GF-D8 (cell line): ENCODE measurements at regions not wholly inside any gene's neighbourhood (a gene's known extent, or its start where the extent isn't known, plus 50 kb on each side); places are given as distances from the start of the nearest gene placed in this dataset.
"Not testable (repeated sequence)": the region's sequence is repeated elsewhere in the genome, so short reads cannot be mapped to it uniquely, and the experiment has no call there.

Source experiments
- DNase-seq: peaks from one replicate; lab custom pipeline; 2025; lab: John Stamatoyannopoulos, UW

DNA sequence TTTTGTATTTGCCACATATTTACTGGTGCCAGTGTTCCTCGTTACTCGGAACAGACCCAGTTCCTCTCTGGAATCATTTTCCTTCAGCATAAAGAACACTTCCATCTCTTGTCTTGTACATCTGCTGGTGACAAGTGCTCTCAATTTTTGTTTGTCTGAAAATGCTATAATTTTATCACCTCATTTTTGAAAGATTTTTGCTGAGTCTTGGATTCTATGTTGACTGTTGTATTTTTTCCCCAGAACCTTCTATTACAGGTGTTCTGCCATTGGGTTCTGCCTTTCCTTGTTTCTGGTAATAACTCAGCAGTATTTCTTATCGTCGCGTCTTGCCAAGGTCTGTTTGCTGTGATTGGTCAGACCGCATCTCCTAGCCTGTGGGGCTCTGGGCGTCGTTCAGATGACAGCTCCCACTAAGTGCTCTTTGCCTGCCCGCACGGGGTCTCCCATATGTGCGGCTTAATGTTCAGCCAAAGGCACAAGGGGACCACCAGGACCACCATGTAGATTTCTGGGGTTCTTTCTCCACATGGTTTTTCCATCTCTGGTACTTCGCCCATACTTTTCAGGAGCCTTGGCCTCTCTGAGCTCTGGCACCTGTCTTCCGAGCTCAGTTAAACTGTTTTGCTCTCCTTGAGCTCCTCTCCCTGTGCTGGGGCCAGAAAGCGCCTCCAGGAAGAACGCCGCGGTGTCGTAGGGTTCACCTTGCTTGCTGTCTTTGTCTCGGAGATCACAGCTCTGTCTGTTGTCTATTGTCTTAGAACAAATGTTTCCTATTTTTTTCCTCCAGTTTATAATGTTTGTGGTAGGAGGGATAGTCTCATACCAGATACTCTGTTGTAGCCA lies 80.0 kb downstream of the METRNL start:
- DNase-seq: no peak

DNA sequence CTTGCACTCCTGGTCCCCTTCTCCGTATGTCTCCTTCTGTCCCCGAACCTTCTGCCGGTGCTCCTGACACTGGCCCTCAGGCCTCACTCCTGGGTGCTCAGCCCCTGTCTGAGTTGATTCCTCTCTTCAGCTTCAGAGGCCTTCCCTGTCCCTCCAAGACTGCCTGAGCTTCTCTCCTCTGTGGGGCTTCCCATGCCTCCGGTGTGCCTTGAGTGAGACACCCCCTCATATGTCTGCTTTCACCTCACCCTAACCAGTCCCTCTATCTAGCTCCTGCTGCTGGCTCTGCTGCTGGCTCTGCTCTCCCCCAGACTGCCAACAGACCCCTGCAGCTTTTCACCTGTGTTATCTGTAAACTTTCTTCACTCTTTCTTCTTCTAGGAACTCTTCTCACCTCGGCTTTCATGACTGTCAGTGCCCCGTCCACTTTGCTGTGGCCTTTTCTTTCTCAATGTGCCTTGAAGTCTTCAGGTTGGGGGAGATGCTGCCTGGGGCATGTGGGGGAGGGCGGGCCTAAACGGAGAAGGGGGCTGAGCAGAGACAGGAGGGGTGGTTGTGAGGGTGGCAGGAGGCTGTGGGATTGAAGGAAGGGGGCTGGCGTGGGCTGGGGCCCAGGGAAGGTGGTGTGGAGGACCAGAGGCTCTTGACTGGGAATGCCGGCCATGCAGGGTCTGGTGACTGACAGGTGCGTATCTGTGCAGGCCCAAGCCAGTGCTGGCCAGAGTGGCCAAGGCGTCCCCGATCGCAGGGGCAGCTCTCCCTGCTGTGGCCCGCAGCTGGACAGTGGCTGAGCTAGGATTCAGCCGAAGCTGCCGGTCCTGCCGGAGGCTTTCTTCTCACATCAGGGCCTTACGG lies 81.3 kb downstream of the METRNL start:
- no peak for DNase-seq

DNA sequence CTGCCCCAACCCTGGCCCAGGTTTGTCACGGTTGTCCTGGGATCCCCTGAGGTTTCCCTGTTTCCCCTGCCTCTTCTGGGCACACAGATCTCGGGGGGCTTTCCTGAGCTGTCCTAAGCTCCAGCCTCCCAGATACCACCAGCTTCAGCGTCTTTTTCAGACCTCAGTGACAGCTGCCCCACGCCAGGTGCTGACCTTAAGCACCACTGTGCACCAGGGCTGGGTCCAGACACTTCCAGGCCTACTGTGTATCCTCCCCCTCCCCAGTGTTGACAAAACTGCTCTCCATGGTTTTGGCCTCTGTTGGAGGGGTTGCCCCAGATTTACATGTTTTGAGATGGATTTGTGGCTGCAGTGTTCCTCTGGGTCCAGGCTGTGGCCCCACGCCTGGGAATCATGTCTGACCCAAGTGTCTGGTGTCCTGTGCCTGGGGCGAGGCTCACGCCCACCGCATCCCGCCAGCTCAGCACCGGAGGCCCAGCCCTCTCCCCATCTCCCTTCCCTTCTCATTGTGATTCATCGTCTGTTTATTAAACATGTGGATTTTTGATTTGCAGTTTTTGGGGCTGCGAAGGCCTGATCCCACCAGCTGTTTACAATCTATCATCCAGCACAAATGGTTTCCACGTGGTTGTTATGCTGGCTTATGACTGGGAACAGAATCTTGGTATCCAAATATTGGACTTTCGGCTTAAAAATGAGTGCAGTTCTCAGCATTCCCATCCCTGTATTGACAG lies 82.1 kb downstream of the METRNL start:
- no peak for DNase-seq

DNA sequence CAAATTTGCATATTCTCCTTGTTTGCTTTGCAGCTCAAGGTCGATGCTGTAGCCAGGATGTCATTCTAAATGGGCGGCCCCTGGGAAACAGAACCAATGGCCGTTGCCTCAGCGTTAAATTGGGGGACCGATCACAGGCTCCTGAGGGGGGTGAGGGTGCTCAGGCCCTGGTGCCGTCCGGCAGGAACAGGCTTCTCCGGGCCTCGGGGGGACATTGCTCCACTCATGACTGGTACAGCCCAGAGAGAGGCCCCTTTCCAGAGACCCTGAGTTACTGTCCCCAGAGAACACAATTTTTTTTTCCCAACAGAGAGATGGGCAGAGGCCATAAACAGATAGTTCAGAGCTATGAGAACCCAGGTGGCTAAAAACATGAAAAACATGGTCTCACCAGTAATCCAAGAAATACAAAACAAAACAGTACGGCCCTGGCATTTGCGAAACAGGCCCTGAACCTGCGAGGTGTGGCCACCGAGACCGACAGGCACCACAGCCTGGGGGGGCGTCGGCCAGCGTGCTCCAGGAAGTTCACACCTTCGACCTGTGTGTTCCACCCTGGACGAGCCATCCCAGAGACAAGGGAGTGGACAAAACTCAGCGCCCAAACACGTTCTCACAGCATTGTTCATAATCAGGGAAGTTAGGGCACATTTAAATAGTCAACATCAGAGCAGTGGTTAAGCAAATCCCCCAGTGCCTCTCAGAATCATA lies 82.8 kb downstream of the METRNL start:
- no peak for DNase-seq

DNA sequence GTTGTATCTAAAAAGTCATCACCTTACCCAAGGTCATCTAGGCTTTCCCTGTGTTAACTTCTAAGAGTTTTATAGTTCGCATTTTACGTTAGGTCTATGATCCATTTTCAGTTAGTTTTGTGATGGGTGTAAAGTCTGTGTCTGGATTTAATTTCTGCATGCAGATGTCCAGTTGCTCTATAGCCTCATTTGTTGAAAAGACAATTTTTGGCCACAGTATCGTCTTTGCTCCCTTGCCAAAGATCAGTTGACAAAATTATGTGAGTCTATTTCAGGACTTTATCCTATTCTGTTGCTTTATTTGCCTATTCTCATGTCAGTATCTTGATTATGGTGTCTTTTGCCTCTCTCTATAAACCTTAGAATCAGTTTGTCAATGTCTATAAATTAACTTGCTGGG lies 85.1 kb downstream of the METRNL start:
- no peak for DNase-seq

DNA sequence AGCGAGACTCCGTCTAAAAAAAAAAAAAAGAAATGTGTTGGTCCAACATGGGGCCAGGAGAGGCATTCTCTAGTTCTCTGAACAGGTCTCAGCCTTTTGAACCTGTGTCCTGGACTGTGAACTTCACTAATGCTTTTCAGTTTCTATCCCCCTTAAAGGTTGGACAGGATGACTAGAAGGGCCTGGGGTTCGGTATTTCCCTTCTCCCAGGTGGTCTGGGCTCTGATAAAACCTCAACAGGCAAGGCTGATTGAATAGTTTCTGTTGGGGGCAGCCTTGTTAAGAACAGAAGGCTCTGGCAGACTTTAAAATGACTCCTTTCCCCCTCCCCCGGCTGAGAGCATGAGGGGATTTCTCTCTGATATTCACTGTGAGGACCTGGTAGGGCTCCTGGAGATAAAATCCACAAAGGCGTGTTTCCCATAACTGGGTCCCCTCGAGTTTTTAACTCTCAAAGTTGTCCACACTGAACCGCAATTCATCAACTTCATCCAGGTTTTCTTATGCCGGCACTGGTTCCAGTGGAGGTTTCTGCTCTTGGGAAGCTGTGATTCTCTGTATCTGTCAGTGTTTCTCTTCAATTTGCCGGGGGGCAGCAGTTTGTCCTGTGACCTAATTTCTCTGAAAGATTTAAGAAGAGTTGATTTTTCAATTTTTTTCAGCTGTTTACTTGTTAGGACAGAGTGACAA lies 91.3 kb downstream of the METRNL start:
- DNase-seq: no peak

DNA sequence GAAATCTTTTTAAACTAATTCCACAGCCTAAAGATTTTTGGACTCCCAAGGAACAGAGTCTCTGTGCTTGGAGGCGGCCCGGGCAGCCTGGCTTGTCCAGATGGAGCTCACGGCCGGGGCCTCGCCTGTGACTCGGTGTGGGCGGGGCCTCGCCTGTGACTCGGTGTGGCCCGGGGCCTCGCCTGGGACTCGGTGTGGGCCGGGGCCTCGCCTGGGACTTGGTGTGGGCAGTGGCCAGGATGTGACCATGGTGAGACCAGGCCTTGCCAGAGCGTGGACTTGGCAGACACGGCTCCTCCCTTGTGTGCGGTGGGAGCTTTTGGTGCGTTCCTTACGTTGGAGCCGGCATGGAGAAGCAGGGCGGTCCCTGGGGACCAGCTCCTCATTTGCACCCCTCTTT lies 92.3 kb downstream of the METRNL start:
- DNase-seq: no peak

DNA sequence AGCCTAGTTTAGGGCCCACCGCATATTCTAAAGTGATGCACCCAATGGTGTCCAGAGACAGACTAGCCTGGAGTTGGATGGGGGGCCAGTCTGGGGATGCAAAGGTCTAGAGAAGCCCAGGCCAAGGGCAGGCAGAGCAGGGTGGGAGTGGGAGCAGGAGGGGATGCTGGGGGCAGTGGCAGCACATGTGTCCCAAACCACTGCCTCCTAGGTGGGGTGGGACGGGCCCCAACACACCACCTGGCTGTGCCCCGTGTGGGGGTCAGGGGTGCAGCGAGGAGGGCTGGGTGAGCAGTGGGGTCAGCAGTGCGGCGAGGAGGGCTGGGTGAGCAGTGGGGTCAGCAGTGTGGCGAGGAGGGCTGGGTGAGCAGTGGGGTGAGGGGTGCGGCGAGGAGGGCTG lies 92.7 kb downstream of the METRNL start:
- not testable (repeated sequence) for DNase-seq

DNA sequence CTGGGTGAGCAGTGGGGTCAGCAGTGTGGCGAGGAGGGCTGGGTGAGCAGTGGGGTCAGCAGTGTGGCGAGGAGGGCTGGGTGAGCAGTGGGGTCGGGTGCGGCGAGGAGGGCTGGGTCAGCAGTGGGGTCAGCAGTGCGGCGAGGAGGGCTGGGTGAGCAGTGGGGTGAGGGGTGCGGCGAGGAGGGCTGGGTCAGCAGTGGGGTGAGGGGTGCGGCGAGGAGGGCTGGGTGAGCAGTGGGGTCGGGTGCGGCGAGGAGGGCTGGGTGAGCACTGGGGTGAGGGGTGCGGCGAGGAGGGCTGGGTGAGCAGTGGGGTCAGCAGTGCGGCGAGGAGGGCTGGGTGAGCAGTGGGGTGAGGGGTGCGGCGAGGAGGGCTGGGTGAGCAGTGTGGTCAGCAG lies 93.2 kb downstream of the METRNL start:
- not testable (repeated sequence) for DNase-seq

DNA sequence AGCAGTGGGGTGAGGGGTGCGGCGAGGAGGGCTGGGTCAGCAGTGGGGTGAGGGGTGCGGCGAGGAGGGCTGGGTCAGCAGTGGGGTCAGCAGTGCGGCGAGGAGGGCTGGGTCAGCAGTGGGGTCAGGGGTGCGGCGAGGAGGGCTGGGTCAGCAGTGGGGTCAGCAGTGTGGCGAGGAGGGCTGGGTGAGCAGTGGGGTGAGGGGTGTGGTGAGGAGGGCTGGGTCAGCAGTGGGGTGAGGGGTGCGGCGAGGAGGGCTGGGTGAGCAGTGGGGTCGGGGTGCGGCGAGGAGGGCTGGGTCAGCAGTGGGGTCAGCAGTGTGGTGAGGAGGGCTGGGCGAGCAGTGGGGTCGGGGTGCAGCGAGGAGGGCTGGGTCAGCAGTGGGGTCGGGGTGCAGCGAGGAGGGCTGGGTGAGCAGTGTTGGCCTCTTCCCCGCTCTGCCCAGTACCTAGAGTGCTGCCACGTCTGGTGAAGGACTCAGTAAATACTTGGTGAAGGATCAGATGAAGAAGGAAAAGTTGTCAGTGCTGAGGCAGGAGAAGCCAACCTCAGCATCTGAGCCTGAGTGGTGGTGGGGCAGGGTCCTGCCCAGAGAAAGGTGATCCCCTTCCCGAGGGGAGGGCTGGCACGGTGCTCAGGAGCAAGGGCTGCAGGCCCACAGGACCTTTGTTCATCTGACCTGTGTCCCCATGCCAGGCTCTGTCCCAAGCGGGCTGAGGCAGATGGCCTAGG lies 93.9 kb downstream of the METRNL start:
- not testable (repeated sequence) for DNase-seq

DNA sequence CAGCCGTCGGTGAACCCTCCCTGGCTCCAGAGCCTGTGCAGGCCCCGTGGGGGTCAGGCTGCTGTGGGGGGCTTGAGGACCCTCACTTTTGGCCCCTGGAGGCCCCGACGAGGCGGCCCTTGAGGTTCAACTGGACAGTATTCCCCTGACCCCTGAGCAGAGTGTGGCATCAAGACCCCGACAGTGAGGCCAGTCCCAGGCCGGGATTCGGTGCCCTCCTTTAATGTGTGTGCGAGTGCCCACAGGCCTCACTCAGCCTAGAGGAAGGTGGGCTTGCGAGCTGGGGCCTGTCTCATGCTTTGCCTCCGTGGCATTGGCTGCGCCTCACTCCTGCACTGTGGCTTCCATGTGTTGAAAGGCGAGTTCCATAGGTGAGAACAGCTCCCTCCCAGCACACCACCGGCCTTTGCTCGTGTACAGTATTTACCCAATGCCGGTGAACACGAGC lies 94.5 kb downstream of the METRNL start:
- no peak for DNase-seq

DNA sequence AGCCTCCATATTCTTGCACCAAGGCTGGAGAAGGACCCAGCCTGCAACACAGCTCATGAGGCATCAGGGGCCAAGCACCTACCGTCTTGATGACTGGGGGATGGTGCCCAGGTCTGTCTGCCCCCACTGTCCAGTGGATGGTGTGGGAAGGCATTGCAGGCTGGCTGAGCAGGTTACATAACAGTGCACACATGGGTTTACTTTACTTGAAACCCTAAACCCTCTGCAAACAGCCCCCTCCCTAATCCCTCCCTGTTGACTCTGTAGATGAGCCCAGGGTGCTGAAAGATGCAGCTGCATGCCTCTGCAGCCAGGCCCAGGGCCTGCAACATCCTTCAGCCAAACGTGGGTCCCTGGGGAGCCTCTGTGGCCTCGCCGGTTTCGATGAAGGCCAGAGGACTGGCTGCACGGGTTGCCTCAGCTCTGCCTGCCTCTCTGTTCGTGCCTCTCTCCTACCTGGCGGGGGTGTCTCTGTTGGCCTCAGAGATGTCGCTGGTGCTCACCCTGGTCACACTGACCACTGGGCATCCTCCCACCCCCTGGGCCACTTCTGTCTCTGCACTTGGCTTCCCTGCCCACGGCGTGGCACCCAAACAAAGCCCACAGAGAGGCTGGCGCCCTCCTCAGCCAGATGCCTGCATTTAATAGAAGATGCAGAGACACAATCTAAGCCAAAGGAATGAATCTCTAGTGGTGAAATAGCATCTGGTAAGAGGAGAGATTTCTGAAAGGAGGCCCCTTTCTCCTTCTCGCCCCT lies 95.1 kb downstream of the METRNL start:
- no peak for DNase-seq

DNA sequence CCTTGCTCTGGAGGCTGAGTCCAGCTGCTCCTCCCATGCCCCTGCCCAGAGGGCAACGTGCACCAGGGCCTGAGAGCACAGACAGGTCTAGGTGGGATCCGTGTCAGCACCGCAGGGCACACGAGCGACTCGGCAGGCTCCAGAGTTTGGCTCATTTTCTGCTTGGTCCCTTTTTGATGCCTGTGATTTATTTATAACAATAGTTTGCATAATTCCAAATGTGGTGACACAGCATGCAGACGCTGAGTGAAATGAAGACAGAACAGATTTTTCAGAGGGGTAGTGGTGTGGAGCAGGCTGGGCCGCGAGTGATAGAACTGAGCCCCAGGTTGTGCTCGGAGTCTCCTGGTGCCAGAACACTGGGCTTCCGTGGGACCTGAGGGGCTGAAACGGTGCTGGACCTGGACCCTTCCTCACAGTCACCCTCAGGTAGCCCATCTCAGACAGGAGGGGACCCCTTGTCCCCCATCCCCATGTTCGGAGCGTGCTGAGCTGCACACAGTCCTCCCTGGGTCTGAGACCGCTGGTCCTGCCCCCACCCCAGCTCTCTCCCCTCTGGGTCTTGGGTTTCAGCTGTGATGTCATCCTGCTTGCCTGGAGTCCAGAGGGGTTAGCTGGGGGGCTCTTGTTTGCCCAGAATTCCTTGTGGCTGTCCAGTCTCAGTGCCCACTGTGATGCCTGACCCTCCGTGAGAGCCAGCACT lies 95.9 kb downstream of the METRNL start:
- no peak for DNase-seq

DNA sequence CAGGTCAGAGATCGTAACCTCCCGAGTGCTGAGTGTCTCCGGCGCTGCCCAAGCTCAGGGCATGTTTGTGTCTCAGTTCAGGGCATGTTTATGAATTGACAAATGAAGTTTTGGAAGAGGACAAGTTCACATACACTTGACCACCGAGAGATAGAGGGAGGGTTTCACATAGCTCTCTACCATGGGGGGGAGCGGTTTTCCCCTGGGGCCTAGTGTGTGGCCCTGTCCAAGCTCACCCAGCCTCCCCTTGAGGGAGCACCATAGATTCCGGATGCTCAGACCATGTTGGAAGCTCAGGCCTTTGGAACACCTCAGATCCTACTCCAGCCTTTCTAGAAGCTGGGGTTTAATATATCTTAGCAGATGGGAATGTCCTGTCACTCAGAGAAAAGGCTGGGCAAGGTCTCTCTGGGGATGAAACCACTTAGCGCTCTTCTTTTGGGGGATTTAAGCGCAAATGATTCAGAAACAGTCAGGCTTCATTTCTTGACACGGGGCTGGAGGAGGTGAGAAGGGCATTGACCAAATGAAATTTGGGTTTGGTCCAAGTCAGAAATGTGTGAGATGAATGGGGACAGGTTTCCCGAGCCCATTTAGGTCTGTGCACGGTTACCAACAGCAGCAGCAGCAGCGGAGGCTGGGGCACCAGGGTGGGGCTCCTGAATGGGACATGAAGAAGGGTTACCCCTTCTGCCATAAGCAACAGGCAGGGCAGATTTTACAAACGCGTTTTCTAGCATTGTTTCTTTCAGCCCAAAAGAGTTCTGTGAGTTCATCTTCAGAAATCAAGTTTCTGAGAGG lies 96.6 kb downstream of the METRNL start:
- no peak for DNase-seq

DNA sequence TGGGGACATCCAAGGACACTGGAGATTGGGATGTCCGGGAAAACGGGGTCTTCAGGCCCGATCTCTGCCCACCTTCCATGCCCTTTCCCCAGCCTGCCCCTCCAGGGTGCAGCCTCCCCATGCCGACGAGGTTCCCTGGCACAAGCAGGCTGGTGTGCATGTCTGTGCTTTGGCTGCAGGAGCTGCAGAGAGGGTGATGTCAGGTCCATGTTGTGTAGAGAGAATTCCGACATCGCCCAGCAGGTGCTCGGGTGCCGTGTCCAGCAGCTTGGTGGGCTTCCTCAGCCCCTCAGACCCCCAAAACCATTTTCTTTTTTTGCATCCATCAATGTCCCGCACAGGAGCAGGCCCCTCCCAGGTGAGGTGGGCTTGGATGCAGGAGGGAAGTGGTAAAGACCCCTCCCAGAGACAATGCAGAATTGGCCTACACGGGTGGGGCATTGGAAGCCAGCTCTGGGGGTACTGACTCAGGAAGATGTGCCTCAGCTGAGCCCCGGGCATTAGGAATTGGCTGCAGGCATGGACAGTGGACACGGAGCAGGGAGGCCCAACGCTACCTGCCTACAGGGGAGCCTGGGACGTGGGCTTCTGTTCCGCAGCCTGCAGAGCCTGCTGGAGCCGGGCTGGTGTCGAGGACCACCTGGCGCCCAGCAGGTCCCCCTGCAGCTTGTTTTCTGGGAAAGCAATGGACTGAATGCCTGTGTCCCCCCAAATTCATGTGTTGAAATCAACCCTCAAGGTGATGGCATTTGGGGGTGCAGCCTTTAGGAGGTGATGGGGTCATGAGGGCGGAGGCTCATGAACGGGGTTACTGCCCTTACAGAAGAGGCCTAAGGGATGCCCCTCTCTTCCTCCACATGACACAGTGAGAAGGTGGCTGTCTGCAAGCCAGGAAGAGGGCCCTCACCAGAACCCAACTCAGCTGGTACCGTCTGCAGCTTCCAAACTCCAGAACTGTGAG lies 97.5 kb downstream of the METRNL start:
- no peak for DNase-seq

DNA sequence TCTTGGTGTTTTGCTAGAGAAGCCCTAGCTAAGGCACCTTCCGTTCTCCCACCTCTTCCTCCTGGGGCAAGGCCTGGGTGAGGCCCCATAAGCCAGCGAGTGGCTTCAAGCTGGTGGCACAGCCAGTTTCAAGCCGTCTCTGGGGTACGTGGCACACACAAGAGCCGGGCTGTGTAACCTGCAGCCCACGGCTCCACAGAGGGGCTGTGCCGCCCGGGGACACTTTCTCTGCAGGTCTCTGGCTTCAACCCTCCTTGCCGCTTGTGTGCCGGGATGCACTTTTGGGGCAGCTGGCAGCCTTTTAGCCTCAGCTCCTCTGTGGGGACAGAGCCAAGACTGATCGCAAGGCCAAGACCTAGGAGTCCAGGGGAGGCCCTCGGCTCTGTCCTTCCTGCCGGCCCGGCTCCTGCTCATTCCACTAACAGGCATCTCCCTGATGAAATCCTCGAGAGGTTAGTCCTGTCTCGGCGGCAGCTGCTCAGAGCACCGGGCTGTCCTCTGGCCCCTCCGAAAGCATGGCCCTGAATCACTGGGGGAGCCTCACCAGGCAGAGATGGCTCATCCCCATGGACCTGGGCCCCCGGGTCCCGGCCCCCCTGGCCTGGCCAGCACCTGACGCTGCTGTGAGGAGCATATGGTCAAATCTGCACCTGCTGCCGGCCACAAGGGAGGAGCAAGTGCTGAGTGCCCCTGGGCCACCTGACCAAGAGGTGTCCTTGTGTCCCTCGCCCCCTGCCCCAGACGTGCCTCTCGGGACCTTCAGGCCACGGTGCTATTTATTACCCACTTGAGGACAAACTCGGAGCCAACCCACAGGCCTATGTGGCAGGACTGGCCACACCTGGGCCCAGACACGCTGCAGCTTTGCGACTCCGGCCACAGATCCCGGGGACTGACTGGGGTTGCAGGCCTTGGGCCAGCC lies 98.5 kb downstream of the METRNL start:
- no peak for DNase-seq
